GM19452 (cell line): ENCODE measurements at regions not wholly inside any gene's neighbourhood (a gene's known extent, or its start where the extent isn't known, plus 50 kb on each side); places are given as distances from the start of the nearest gene placed in this dataset.
"Not testable (repeated sequence)": the region's sequence is repeated elsewhere in the genome, so short reads cannot be mapped to it uniquely, and the experiment has no call there.

Experiments
- ATAC-seq: cut with Tn5 transposase; IDR thresholded peaks from one replicate; pipeline ENCODE4 v1.9.1; 2021; ENCODE audit not compliant: unreplicated experiment

DNA sequence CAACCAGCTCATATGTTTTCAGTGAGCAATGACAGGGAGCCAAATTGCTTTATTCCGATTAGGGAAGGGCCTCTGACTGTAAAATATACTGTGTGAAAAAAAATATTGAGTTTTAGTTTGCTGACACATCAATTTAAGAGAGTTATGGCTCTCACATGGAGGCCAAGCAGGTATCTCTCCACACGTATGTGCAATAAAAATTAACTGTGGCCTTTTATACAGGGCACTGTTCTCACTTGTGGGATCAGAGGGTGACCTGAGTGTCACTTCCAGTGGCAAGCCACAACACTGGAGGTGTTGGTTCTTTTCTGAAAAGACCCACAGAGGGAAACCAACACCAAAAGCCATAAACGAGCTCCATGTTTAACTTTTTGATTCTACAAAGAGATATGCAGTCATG, 462.8 kb downstream of the MID1IP1 start:
- no peak for ATAC-seq

DNA sequence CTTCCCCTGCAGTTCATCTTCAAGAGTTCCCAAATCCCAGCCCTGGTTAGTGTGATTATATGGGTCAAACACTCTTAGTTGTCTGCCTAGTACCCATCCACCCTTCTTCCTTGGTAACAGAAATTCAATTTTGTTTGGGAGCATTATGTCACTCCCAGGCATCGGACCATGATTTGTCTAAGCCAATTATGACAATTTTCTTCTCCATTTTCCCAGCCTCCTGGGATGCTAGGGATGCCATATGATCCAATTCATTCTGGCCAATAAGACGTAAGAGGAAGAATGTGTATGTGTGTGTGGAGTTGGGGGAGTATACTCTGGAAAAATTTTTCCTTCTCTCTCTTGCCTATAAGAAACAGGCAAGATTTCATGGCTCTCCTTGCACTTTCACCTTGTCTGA, 465.9 kb downstream of the MID1IP1 start:
- ATAC-seq = no peak

DNA sequence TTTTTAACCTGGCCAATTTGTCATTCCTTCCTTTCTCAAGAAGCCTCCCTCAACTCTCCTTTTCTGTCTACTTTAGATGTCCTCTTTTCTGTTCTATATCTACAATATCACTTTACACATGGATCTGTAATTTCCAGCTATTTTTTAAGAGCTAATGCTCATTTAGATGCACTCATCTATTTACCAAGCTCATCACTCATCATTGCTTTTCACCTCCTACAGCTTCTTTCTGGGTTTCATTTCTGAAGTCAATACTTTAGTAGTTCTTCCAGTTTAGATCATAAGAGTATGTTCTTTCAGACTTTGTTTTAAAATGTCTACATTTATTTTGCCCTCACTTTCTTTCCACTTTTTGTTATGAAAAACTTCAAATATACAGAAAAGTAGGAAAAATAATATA, 466.9 kb downstream of the MID1IP1 start:
- no peak for ATAC-seq

DNA sequence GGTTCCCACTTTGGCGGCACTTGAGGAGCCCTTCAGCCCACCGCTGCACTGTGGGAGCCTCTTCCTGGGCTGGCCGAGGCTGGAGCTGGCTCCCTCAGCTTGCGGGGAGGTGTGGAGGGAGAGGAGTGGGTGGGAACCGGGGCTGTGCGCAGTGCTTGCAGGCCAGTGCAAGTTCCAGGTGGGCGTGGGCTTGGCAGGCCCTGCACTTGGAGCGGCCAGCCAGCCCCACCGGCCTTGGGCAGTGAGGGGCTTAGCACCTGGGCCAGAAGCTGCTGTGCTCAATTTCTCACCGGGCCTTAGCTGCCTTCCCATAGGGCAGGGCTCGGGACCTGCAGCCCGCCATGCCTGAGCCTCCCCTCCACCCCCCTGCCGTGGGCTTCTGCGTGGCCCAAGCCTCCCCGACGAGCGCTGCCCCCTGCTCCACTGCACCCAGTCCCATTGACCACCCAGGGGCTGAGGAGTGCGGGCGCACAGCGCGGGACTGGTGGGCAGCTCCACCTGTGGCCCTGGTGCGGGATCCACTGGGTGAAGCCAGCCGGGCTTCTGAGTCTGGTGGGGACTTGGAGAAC, 474.3 kb downstream of the MID1IP1 start:
- no peak for ATAC-seq

DNA sequence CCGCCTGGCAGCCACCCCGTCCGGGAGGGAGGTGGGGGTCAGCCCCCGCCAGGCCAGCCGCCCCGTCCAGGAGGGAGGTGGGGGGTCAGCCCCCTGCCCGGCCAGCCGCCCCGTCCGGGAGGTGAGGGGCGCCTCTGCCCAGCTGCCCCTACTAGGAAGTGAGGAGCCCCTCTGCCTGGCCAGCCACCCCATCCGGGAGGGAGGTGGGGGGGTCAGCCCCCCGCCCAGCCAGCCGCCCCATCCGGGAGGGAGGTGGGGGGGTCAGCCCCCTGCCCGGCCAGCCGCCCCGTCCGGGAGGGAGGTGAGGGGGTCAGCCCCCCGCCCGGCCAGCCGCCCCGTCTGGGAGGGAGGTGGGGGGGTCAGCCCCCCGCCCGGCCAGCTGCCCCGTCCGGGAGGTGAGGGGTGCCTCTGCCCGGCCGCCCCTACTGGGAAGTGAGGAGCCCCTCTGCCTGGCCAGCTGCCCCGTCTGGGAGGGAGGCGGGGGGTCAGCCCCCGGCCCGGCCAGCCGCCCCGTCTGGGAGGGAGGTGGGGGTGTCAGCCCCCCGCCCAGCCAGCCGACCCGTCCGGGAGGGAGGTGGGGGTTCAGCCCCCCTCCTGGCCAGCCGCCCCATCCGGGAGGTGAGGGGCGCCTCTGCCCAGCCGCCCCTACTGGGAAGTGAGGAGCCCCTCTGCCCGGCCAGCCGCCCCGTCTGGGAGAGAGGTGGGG, 476.6 kb downstream of the MID1IP1 start:
- ATAC-seq = not testable (repeated sequence)

DNA sequence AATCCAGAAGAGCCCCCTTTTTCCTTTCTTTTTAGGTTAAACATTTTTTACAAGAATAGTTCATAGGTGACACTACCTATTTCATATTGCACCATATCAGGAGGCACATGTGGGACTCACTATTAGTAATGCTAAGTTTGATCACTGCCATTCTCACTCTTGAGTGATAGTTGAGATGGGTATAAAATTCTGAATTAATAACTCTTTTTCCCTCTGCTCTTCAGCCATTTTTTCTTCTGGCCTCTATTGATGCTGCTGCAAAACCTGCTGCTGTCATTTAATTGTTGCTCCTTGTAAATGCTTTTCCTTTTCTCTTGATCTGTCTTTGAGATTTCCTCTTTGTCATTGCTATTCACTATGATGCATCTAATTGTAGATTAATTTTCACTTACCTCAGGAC, 482.0 kb downstream of the MID1IP1 start:
- no peak for ATAC-seq

DNA sequence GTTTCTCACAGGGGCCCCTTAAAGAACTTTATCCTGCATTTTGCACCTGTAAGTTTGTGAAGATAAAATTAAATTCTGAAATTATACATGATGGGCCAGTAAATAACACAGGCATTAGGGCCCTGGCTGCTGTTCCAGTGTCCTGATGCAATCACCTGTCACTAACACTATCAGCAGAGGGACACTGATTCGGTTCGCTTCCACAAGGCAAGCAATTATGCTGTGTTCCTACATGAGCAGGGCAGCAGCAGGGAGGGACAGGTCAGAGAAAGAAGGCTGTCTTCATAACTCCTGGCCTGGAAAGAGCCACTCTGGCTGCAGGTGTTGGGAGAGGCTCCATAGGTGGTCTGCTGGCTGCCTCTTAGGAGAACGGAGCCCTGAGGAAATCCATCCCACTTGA, 487.3 kb downstream of the MID1IP1 start:
- ATAC-seq = no peak

DNA sequence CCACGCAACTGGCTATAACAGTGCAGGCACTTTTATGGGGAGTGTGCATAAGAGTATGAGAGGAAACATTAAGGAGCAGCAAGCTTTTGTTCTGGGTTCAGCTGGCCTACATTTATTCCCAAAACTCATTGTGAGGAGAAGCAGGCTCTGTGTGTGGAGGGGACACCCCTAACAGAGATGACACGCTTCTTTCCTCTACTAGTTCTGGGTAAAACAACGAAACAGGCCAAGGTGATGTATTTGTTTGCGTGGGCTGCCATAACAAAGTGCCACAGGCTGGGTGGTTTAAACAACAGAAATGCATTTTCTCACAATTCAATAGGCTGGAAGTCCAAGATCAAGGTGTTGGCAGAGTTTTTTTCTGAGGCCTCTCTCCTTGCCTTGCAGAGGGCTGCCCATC, 488.6 kb downstream of the MID1IP1 start:
- ATAC-seq = no peak

DNA sequence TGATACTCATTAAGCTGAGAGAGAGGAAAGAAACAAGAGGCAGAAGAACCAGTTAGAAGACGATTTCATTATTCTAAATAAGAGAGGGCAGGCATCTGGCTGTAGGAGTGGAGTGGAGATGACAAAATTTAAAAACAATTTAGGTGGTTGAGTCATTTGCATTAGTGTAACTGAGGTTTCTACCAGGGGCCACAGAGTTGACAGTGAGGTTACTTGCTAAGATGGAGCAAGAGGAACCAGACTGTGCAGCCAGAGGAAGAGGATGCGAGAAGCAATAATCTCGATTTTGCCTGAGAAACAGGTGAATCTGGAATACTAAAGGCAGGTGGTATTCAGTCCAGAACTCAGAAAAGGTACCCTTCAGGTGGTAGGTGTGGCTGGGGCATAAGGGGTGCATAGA, 491.9 kb downstream of the MID1IP1 start:
- ATAC-seq = no peak

DNA sequence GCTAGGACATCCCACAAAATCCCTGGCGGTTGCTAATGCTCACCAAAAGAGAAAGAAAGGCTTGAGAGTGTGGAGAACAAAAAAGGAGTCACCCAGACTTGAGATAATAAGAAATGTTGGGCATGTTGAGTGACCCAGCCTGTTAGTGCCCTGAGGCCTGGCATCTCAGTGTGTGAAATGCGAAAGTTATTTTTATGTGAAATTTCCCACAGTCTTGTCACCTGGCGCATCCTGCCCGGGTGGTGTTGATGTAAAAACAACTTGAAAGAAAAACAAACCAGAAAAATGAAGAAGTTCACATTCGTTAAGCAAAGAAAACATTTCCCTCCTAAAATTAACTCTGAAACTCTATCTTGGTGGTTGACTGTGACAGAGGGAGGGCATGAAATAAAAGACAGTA, 495.2 kb downstream of the MID1IP1 start:
- ATAC-seq = no peak

DNA sequence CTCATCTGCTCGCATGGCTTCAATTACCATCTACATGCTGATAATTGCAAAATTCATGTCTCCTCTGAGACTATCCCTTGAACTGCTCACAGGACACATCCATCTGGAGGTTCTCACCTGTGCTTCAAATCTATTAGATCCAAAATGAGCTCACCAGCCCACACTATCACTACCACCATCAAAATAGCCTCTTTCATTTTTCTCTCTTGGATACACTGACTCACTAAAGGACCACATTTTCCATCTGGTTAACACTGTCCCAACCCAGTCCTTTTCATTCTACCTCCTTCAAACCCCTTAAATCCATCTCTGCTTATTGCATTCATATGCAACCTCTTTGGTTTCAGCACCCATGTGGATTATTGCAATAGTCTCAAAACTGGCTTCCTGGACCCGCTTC, 497.6 kb downstream of the MID1IP1 start:
- no peak for ATAC-seq

DNA sequence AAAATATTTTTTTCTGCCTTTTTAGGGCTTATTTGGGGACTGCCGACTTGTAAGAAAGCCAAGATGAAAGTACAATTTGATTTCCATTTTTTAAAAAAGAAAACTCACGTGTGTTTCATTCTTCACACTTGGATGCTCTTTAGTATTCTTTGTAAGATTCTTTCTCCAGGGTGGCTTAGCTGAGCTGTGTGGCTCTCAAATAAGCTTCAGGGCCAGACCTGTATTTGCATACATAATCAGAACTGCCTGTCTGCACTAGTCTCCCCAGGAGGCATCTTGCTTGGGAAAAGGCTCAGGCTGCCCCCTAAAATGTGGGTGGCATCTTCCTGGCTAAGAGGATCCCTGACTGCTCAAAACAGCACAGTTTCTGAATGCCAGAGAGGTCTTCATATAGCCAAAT, 498.4 kb downstream of the MID1IP1 start:
- ATAC-seq = no peak

DNA sequence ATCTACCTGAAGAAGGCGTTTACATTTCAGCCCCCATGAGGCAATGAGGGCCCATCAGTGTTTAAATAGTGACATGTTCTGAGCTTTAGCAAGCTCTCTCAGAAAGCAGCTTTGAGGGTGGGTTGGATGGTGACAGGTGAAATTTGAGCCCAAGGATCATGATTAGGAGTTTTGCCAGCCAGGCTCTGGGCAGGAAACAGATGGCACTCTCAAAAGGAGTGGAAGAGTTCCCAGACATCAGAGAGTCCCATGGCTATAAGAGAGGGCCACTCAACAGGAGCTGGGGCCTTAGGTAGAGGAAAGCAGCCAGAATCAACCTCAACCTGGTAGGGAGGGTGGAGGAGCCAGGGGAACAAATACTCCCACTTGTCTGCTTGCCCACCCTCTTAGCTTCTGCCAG, 499.8 kb downstream of the MID1IP1 start:
- no peak for ATAC-seq

DNA sequence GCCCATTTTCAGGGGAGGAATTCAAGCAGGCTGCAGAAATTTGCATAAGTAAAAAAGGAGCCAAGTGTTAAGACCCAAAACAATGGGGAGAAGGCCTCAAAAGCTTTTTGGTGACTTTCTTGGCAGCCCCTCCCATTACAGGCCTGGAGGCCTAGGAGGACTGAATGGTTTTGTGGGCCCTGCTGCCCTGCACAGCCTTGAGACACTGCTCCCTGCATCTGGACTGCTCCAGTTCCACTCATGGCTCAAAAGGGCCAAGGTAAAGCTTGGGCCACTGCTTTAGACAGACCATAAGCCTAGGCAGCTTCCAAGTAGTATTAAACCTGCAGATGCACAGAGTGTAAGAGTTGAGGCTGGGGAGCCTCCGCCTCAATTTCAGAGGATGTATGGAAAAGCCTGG, 501.6 kb downstream of the MID1IP1 start:
- no peak for ATAC-seq

DNA sequence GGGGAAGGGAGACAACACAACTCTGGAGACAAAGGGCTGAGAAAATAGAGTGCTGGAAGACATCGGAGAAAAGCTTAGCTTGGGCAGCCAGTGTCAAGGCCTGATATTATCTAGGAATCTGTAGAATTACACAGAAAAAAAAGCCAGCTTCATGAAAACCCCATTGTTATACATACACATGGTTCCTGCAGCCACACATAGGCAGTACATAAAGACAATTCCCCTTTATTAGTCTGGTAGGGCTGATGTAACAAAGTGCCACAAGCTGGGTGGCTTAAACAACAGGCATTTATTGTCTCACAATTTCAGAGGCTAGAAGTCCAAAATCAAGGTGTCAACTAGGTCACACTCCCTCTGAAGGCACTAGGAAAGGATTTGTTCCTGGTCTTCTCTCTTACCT, 503.5 kb downstream of the MID1IP1 start:
- ATAC-seq = no peak

DNA sequence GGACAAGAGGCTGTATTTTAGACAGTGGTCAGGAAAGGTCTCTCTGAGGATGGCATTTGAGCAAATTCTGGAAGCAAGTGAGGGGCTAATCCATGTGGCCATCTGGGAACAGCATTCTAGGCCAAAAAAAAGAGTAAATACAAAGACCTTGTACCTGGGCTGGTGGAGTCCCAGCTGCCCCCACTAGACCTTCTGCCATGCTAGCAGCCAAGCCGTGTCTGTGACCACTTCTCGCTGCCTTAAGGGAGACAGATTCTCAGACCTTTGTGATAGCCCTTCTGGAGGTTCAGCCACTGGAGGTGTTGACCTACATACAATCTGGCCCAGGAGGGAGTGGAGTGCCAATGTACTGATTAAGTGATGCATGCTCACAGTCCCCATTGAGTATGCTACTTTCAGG, 506.2 kb downstream of the MID1IP1 start:
- no peak for ATAC-seq

DNA sequence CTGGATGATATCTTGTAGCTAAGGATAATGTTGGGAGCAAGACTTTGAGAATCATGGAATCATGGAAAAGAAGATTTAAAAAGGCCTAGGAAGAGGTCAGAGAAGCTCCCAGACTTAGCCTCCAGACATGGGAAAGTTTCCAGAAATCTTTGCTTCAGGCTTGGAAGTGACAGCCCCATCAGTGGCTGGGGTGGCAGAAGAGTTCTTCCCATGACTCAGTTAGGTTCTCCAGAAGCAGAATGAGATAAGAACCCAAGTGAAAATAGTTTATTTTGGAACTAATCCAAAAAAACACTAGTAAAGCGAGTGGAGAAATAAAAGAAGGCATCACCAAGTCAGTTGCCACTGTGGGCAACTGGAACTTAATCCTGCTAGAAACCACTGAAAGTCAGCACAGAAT, 506.9 kb downstream of the MID1IP1 start:
- ATAC-seq = no peak

DNA sequence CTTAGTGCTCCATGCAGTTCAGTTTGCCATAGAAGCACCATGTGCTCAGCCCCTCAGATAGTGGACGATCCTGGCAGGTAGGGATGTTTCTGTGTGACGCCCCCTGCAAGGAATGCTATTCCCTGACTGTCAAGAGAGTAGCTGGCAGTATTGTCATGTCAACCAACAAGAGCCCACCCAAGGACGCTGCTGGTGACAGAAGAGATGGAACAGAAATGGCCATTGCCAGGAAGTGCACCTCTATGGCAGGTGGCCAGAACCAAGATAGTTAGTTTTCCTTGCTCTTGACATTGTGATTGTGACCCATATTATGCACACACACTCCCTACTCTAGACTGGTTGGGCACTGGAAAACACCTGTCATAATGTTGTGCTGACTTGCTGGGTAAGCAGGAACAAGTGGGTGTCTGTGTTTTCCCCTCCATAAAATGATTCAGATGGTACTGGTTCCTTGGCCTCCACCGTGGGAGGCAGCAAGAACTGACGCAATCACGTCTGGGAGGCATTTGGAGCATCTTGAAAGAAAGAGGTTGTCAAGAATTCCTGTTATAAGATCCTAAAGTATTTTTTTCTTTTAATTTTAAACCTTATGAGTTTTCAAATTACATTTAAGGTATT, 507.9 kb downstream of the MID1IP1 start:
- ATAC-seq = no peak

DNA sequence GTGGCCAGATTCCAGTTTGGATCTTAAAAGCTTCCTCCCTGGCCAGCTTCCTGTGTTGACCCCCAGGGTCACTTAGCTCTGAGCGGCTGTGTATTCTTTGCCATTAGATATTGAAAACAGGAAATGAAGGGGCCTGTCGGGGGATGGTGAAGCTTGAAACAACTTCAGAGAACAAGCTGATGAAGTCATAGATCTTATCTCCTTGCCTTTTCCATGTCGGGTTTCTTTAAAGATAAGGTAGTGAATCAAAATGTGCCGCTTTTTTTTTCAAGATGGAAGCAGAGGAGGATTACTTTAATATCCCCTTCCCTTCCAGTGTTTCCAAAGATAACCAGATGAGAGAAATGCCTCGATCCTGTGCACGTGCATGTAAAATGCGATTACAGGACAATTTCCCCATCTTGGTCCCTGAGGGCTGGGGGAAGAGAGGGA, 508.5 kb downstream of the MID1IP1 start:
- ATAC-seq = no peak

DNA sequence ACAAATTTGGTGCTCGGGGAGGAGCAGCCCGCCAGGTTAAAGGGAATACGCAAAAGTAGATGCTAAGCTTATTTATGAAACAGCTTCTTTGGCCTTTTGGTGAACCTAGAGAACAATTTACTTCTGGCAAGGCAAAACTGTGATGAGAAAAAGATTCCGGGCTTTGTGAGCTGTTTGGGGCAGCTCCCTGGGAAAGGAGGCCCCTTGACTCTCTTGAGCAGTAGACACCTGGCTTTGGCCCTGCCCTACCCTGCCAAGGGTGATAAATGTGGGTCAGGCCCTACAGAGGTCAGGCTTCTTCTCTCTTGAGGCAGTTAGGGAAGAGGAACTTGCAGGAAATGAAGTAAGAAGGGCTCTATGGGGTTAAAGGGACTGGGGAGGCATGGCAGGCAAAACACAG, 509.6 kb downstream of the MID1IP1 start:
- no peak for ATAC-seq

DNA sequence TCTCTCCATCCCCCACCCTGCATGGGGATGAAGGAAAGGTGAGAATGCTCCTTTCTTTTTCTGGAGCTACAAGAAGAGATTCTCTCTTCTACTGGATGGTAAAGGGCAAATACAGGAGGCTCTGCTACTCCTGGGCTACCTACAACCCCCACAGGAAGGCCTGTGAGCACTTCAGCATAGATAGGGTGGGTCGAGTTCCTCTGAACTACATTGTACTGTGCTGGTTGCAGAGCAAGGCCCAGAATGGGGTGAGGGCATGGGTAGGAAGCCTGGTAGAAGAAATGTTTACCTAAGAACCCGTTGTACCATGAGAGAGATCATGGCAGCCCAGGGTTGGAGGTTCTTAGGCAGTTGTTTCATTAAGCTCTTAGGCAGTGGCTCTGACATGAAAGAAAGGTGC, 510.4 kb downstream of the MID1IP1 start:
- ATAC-seq = no peak

DNA sequence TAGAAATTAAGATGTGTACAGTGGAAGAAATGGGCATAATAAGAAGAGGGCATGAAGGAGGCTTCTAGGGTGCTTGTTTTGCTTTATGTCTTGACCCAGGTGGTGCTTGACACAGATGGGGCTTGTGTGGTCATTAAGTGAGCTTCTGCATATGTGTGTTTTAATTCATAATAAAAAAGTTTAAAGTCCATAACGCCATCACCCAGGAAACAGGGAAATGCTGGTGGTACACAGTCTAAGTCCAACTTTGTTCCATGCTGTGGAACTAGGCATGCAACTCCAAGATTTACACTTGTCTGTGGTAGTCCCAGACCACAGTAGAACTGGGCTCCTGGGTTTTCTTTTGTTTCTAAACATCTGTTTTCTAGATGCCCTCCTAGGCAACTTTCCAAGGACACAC, 511.9 kb downstream of the MID1IP1 start:
- ATAC-seq = no peak
